ENCODE measurements at regions not wholly inside any gene's neighbourhood (a gene's known extent, or its start where the extent isn't known, plus 50 kb on each side); places are given as distances from the start of the nearest gene placed in this dataset.

DNA sequence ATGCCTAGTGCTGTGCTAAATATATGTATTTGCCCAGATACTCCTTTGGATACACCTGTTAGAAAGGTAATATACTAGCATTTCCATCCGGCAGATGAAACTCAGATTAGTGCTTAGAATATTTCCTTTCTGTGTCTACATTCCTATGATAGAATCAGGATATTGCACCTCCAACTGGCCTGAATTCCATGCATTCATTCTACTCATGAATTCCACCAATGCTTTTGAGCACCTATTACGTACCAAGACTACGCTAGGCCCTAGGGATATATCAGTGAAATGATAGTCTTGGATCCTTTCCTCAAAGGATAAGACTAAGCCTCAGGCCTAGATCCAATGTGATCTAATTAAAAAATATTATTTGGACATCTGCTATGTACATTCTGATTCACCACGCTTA is 223.8 kb upstream of the SERP2 start:
- TF ChIP-seq EZH2 (IDR thresholded peaks at IDR 0.05; ENCODE audit: insufficient read depth, poor library complexity, severe bottlenecking) (no peak), EZH2phosphoT487 (IDR thresholded peaks at IDR 0.05; ENCODE audit: insufficient read depth, low read depth) (no peak)

Data from GM23248 (cell line).